ENCODE measurements at regions not wholly inside any gene's neighbourhood (a gene's known extent, or its start where the extent isn't known, plus 50 kb on each side); places are given as distances from the start of the nearest gene placed in this dataset.

- TF ChIP-seq EZH2phosphoT487 (IDR thresholded peaks at IDR 0.05; ENCODE audit: borderline replicate concordance, low read length) (no peak), CTCF (conservative IDR thresholded peaks at IDR 0.05; ENCODE audit: low read depth, low read length) (no peak), EZH2 (IDR thresholded peaks at IDR 0.05; ENCODE audit: low read length, unreplicated experiment) (no peak)
Measured at GRCh38 chr13:103156346-103156998, 90.3 kb upstream of the SLC10A2 start.
